SK-N-SH (cell line): ENCODE measurements at regions not wholly inside any gene's neighbourhood (a gene's known extent, or its start where the extent isn't known, plus 50 kb on each side); places are given as distances from the start of the nearest gene placed in this dataset.

ENCODE experiments used
- CTCF ChIA-PET: fragments of 300-600, 350-600 bp; formaldehyde crosslinking; extraction: SDS; loops from one replicate; lab custom pipeline; 2021; lab: Yijun Ruan, JAX
- POLR2A ChIA-PET: fragments of 350-600 bp; sonication (Branson Sonifier 250); formaldehyde crosslinking; extraction: SDS; loops from one replicate; lab custom pipeline; 2020; ENCODE audit warnings: antibody characterized with exemption, inconsistent platforms; lab: Yijun Ruan, JAX
- DNase-seq: peaks from one replicate; pipeline ENCODE4 v3.0.0; 2012
- H2AFZ ChIP-seq: fragments of 200-600 bp; sonication (generic); 2 replicates; pipeline ENCODE4 v1.8.1; 2016; ENCODE audit warnings: antibody characterized with exemption, mild to moderate bottlenecking, low read depth
- H3F3A ChIP-seq: fragments of 200-600 bp; sonication (generic); replicated peaks from 2 replicates; pipeline ENCODE3; 2016; ENCODE audit warnings: antibody characterized with exemption, mild to moderate bottlenecking; ENCODE audit not compliant: insufficient read depth
- H3K27ac ChIP-seq, 2 experiments: fragments of 200-500 bp in 1 of 2; fragments of 200-600 bp in 1 of 2; sonication (Bioruptor generic) in 1 of 2; sonication (generic), shearing (Covaris generic) in 1 of 2; 2 replicates each; pipeline versions ENCODE4 v1.5.1 to v1.6.1; 2014 to 2016; ENCODE audit warnings: low read depth in 2 of 2, inconsistent platforms in 1 of 2, low read length in 1 of 2, mild to moderate bottlenecking in 1 of 2, mixed read lengths in 1 of 2
- H3K27me3 ChIP-seq: fragments of 200-600 bp; sonication (generic), shearing (Covaris generic); 2 replicates; pipeline ENCODE4 v1.6.1; 2016; ENCODE audit warnings: mixed run types; ENCODE audit not compliant: insufficient read depth
- H3K36me3 ChIP-seq, 2 experiments: fragments of 200-500 bp in 1 of 2; fragments of 200-600 bp in 1 of 2; sonication (Bioruptor generic) in 1 of 2; sonication (generic) in 1 of 2; replicated peaks in 1 of 2; 2 replicates each; pipeline versions ENCODE3 to v1.5.1; 2014 to 2016; ENCODE audit warnings: low read length in 1 of 2, mild to moderate bottlenecking in 1 of 2; ENCODE audit not compliant: insufficient read depth in 2 of 2, control insufficient read depth in 1 of 2
- H3K4me1 ChIP-seq, 2 experiments: fragments of 200-500 bp in 1 of 2; fragments of 200-600 bp in 1 of 2; sonication (Bioruptor generic) in 1 of 2; sonication (generic), shearing (Covaris generic) in 1 of 2; 2 replicates each; pipeline versions ENCODE4 v1.5.1 to v1.6.1; 2014 to 2016; ENCODE audit warnings: low read depth in 1 of 2, low read length in 1 of 2, mixed run types in 1 of 2; ENCODE audit not compliant: insufficient read depth in 2 of 2, control insufficient read depth in 1 of 2
- H3K4me2 ChIP-seq: fragments of 200-600 bp; sonication (generic), shearing (Covaris generic); 2 replicates; pipeline ENCODE4 v1.6.1; 2017; ENCODE audit warnings: mixed run types
- H3K4me3 ChIP-seq, 2 experiments: fragments of 200-500 bp in 1 of 2; fragments of 200-600 bp in 1 of 2; sonication (Bioruptor generic) in 1 of 2; sonication (generic), shearing (Covaris generic) in 1 of 2; 2 replicates each; pipeline versions ENCODE4 v1.5.1 to v1.8.1; 2014 to 2016; ENCODE audit warnings: low read depth in 2 of 2, inconsistent platforms in 1 of 2, low read length in 1 of 2, mild to moderate bottlenecking in 1 of 2, mixed read lengths in 1 of 2, moderate library complexity in 1 of 2
- H3K79me2 ChIP-seq: fragments of 200-600 bp; sonication (generic); 2 replicates; pipeline ENCODE4 v1.8.1; 2017; ENCODE audit warnings: mild to moderate bottlenecking; ENCODE audit not compliant: insufficient read depth
- H3K9ac ChIP-seq: fragments of 200-600 bp; sonication (generic); 2 replicates; pipeline ENCODE4 v1.6.1; 2017; ENCODE audit warnings: mixed run types
- H3K9me2 ChIP-seq: fragments of 200-600 bp; sonication (generic); 2 replicates; pipeline ENCODE4 v1.6.1; 2017; ENCODE audit warnings: mixed run types
- H3K9me3 ChIP-seq: fragments of 200-600 bp; sonication (generic); 2 replicates; pipeline ENCODE4 v1.6.1; 2017; ENCODE audit warnings: mixed run types, mild to moderate bottlenecking, moderate library complexity
- H4K20me1 ChIP-seq: fragments of 200-600 bp; sonication (generic); 2 replicates; pipeline ENCODE4 v1.6.1; 2017; ENCODE audit warnings: mild to moderate bottlenecking, mixed run types; ENCODE audit not compliant: insufficient read depth
- CHD2 ChIP-seq: fragments of 150-350 bp; IDR thresholded peaks from 2 replicates; pipeline ENCODE4 v1.6.1; 2018; ENCODE audit warnings: low read length; ENCODE audit not compliant: partially characterized antibody
- EP300 ChIP-seq, 2 experiments: IDR thresholded peaks; 2 replicates each; pipeline versions ENCODE4 v1.4.0 to v1.6.1; 2012; ENCODE audit warnings: borderline replicate concordance in 1 of 2, low read depth in 1 of 2, low read length in 1 of 2
- FOXJ3 ChIP-seq: sonication (generic); formaldehyde crosslinking; IDR thresholded peaks from 2 replicates; pipeline ENCODE4 v1.5.1; 2020; ENCODE audit warnings: mild to moderate bottlenecking, missing genetic modification reagents
- GABPA ChIP-seq: IDR thresholded peaks from 2 replicates; pipeline ENCODE4 v1.4.0; 2012; ENCODE audit warnings: low read depth, mild to moderate bottlenecking
- JUND ChIP-seq: IDR thresholded peaks from 2 replicates; pipeline ENCODE4 v1.4.0; 2012
- MXI1 ChIP-seq: IDR thresholded peaks from 2 replicates; pipeline ENCODE4 v1.6.1; 2012; ENCODE audit warnings: mild to moderate bottlenecking, low read depth, low read length, improper control_type of control experiment
- NFIC ChIP-seq: IDR thresholded peaks from 2 replicates; pipeline ENCODE4 v1.4.0; 2012; ENCODE audit warnings: borderline replicate concordance
- RAD21 ChIP-seq: IDR thresholded peaks from 2 replicates; pipeline ENCODE4 v1.6.1; 2012; ENCODE audit warnings: mild to moderate bottlenecking, low read length
- RCOR1 ChIP-seq: fragments of 150-350 bp; IDR thresholded peaks from 2 replicates; pipeline ENCODE4 v1.6.1; 2017; ENCODE audit warnings: antibody characterized with exemption, low read length
- SMC3 ChIP-seq: IDR thresholded peaks from 2 replicates; pipeline ENCODE4 v1.6.1; 2012; ENCODE audit warnings: low read depth, low read length, improper control_type of control experiment
- TCF12 ChIP-seq: IDR thresholded peaks from 2 replicates; pipeline ENCODE4 v1.4.0; 2012
- WGBS: methylation state at CpG from one replicate; pipeline ENCODE4 v1.1.6; 2017; ENCODE audit warnings: low lambda C conversion rate; 5-methylcytosine and 5-hydroxymethylcytosine counted together
- TF ChIP-seq, protein P1 (sequence below): IDR thresholded peaks from 2 replicates; pipeline ENCODE4 v1.4.0; 2012; ENCODE audit warnings: low read depth, borderline replicate concordance
- TF ChIP-seq, protein P2 (sequence below): IDR thresholded peaks from 2 replicates; pipeline ENCODE4; 2012
- TF ChIP-seq, protein P3 (sequence below): fragments of 150-350 bp; IDR thresholded peaks from 2 replicates; pipeline ENCODE4 v1.6.1; 2017; ENCODE audit warnings: antibody characterized with exemption, low read length, low read depth, borderline replicate concordance
- TF ChIP-seq, protein P4 (sequence below): IDR thresholded peaks from 2 replicates; pipeline ENCODE4 v1.4.0; 2012; ENCODE audit warnings: low read depth, borderline replicate concordance
- TF ChIP-seq, protein P5 (sequence below): IDR thresholded peaks from 2 replicates; pipeline ENCODE4 v1.4.0; 2012; ENCODE audit warnings: low read depth
- TF ChIP-seq, protein P6 (sequence below): IDR thresholded peaks from 2 replicates; pipeline ENCODE4 v1.6.1; 2012; ENCODE audit warnings: mild to moderate bottlenecking, low read depth, low read length, moderate library complexity

DNA sequence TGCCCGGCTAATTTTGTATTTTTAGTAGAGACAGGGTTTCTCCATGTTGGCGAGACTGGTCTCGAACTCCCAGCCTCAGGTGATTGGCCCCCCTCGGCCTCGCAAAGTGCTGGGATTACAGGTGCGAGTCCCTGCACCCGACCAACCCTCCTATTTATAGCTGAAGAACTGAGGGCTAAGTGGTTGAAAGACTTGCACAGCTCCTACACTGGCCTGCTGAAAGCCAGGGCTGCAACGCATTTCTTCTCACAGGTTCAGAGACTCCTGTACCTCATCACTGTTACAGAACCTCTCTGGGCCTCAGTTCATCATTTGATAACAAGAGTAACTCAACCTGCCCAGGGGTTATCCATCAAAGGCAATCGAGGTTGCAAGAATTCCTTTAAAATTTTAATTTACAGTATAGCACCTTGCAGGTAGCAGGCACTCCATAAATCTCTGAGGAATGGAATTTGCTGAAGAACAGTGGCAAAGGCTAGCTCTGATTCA, 626.5 kb upstream of the TBL1XR1 start:
- H2AFZ ChIP-seq = no peak overlapping the region
- no peaks in the 10 kb centered on the region for H3K9me3 ChIP-seq
- H3F3A ChIP-seq = peaks cover 21% of the 10 kb centered on the region
- H3K27ac ChIP-seq = peak overlapping the region; percentile 76 to 91
- no peaks in the 10 kb centered on the region for H3K27me3 ChIP-seq
- no peak overlapping the region for H3K9ac ChIP-seq
- DNase-seq = no peak
- H3K79me2 ChIP-seq = no peaks in the 10 kb centered on the region
- 86% methylated on average over 5 of the region's 9 CpGs for WGBS
- peak overlapping the region; percentile 71 for H3K4me2 ChIP-seq
- TF ChIP-seq SMC3 = no peak
- no peaks in the 10 kb centered on the region for H4K20me1 ChIP-seq
- peaks cover 18 to 28% of the 10 kb centered on the region in 2 experiments for H3K4me1 ChIP-seq
- ChIA-PET POLR2A (interaction anchor here (0.6 kb wide), 1 partner anchor 10 kb away, joined by 3 read pairs; no protein-coding TSS in a partner anchor), CTCF (interaction anchor here (1.0 kb wide), 1 partner anchor 772 kb away, joined by 3 read pairs; no protein-coding TSS in a partner anchor)
- H3K4me3 ChIP-seq = no peak overlapping the region; a peak in 1 of 4 replicates
- H3K36me3 ChIP-seq = no peaks in the 10 kb centered on the region
- no peaks in the 10 kb centered on the region for H3K9me2 ChIP-seq

DNA sequence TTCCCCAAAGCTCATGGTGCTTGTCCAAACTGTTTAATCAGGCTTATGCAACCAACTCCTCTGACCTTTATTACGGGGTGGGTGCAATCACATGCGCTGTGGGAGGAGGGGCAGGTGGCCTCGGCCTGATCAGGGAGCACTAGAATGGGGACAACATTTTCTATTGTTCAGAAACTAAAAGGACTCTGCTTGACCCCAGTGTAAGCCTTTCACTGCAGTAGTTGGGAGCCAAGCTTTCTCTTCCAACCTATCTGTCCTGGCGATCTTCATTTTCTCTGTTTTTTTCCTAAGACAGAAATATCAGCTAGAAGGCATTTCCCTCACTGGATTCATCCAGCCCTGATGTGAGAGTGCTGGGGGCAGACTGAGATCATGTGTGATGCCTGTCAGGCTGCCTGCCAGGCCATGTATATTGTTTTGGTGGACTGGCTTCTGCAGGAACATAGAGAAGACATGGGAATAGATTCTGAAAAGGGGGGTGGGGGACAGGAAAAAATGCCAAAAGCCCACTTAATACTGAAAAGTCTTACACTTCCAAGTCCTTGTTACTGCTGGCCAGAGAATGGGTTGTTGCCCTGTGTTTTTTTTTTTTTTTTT, 627.0 kb upstream of the TBL1XR1 start:
- no peaks in the 10 kb centered on the region for H3K9me3 ChIP-seq
- 1% methylated on average over 4 of the region's 4 CpGs for WGBS
- H3K36me3 ChIP-seq = no peaks in the 10 kb centered on the region
- no peak overlapping the region for H3K9ac ChIP-seq
- H3F3A ChIP-seq = peaks cover 21% of the 10 kb centered on the region
- peak; percentile 65 for DNase-seq
- H3K4me1 ChIP-seq = peaks cover 18 to 28% of the 10 kb centered on the region in 2 experiments
- H3K27ac ChIP-seq = peak overlapping the region; percentile 76 to 91
- POLR2A ChIA-PET = no interaction called here
- peak overlapping the region in 1 of 2 experiments; percentile 25; a peak in 2 of 4 replicates for H3K4me3 ChIP-seq
- H3K9me2 ChIP-seq = no peaks in the 10 kb centered on the region
- CTCF ChIA-PET = interaction anchor here (1.0 to 1.1 kb wide), 2 partner anchors 260 to 773 kb away, joined by 3 read pairs; no protein-coding TSS in a partner anchor
- H3K27me3 ChIP-seq = no peaks in the 10 kb centered on the region
- no peak overlapping the region for H2AFZ ChIP-seq
- H3K4me2 ChIP-seq = peak overlapping the region; percentile 71
- no peaks in the 10 kb centered on the region for H3K79me2 ChIP-seq
- H4K20me1 ChIP-seq = no peaks in the 10 kb centered on the region
- TF ChIP-seq GABPA (no peak), TCF12 (peak; percentile 76), RAD21 (peak; percentile 40; the same call in 1 of the 2 replicates), FOXJ3 (CRISPR knock-in tag) (0 out of 2 replicates have a peak, but pooled peaks have one; percentile 32), EP300 (IDR thresholded peaks at IDR 0.05; ENCODE audit: borderline replicate concordance in 1 of 2, low read depth in 1 of 2, low read length in 1 of 2) (peak; percentile 55 to 73), RCOR1 (peak; percentile 58), CHD2 (peak; percentile 46), MXI1 (peak; percentile 50; the same call in 1 of the 2 replicates), SMC3 (peak; percentile 22), JUND (peak; percentile 40; the same call in 1 of the 2 replicates), NFIC (peak; percentile 86)
- TF ChIP-seq, protein P1, sequence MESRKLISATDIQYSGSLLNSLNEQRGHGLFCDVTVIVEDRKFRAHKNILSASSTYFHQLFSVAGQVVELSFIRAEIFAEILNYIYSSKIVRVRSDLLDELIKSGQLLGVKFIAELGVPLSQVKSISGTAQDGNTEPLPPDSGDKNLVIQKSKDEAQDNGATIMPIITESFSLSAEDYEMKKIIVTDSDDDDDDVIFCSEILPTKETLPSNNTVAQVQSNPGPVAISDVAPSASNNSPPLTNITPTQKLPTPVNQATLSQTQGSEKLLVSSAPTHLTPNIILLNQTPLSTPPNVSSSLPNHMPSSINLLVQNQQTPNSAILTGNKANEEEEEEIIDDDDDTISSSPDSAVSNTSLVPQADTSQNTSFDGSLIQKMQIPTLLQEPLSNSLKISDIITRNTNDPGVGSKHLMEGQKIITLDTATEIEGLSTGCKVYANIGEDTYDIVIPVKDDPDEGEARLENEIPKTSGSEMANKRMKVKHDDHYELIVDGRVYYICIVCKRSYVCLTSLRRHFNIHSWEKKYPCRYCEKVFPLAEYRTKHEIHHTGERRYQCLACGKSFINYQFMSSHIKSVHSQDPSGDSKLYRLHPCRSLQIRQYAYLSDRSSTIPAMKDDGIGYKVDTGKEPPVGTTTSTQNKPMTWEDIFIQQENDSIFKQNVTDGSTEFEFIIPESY = no peak
- TF ChIP-seq, protein P2, sequence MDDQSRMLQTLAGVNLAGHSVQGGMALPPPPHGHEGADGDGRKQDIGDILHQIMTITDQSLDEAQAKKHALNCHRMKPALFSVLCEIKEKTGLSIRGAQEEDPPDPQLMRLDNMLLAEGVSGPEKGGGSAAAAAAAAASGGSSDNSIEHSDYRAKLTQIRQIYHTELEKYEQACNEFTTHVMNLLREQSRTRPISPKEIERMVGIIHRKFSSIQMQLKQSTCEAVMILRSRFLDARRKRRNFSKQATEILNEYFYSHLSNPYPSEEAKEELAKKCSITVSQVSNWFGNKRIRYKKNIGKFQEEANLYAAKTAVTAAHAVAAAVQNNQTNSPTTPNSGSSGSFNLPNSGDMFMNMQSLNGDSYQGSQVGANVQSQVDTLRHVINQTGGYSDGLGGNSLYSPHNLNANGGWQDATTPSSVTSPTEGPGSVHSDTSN = peak; percentile 72
- TF ChIP-seq, protein P3, sequence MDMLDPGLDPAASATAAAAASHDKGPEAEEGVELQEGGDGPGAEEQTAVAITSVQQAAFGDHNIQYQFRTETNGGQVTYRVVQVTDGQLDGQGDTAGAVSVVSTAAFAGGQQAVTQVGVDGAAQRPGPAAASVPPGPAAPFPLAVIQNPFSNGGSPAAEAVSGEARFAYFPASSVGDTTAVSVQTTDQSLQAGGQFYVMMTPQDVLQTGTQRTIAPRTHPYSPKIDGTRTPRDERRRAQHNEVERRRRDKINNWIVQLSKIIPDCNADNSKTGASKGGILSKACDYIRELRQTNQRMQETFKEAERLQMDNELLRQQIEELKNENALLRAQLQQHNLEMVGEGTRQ = no peak
- TF ChIP-seq, protein P4, sequence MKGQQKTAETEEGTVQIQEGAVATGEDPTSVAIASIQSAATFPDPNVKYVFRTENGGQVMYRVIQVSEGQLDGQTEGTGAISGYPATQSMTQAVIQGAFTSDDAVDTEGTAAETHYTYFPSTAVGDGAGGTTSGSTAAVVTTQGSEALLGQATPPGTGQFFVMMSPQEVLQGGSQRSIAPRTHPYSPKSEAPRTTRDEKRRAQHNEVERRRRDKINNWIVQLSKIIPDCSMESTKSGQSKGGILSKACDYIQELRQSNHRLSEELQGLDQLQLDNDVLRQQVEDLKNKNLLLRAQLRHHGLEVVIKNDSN = peak; percentile 40; the same call in 1 of the 2 replicates
- TF ChIP-seq, protein P5, sequence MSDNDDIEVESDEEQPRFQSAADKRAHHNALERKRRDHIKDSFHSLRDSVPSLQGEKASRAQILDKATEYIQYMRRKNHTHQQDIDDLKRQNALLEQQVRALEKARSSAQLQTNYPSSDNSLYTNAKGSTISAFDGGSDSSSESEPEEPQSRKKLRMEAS = no peak
- TF ChIP-seq, protein P6, sequence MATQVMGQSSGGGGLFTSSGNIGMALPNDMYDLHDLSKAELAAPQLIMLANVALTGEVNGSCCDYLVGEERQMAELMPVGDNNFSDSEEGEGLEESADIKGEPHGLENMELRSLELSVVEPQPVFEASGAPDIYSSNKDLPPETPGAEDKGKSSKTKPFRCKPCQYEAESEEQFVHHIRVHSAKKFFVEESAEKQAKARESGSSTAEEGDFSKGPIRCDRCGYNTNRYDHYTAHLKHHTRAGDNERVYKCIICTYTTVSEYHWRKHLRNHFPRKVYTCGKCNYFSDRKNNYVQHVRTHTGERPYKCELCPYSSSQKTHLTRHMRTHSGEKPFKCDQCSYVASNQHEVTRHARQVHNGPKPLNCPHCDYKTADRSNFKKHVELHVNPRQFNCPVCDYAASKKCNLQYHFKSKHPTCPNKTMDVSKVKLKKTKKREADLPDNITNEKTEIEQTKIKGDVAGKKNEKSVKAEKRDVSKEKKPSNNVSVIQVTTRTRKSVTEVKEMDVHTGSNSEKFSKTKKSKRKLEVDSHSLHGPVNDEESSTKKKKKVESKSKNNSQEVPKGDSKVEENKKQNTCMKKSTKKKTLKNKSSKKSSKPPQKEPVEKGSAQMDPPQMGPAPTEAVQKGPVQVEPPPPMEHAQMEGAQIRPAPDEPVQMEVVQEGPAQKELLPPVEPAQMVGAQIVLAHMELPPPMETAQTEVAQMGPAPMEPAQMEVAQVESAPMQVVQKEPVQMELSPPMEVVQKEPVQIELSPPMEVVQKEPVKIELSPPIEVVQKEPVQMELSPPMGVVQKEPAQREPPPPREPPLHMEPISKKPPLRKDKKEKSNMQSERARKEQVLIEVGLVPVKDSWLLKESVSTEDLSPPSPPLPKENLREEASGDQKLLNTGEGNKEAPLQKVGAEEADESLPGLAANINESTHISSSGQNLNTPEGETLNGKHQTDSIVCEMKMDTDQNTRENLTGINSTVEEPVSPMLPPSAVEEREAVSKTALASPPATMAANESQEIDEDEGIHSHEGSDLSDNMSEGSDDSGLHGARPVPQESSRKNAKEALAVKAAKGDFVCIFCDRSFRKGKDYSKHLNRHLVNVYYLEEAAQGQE = no peak
